ENCODE measurements at regions not wholly inside any gene's neighbourhood (a gene's known extent, or its start where the extent isn't known, plus 50 kb on each side); places are given as distances from the start of the nearest gene placed in this dataset.
"Not testable (repeated sequence)": the region's sequence is repeated elsewhere in the genome, so short reads cannot be mapped to it uniquely, and the experiment has no call there.

DNA sequence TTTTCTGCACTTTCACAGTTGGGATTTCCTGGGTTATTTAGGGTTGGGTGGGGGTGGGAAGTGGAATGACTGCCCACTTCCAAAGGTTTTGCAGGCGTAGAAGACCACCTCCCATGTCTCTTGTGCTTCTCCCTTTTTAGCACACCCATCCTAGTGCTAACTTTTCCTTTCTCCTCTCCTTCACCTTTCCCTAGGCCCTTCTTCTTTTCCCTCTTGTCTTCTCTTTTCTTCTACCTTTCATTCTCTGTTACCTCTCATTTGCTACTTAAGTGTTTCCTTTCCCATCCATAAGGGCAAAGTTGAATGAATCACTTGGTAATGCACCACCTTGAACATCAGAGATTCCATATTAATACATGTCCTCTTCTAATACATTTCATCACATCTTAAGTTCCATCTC is 105.0 kb upstream of the ZNF184 start:
- Mint-ChIP-seq H3K4me3 (ENCODE audit: low read depth) (no peak overlapping the region), H3K4me1 (ENCODE audit: low read depth) (no peaks in the 10 kb centered on the region), H3K27ac (no peak overlapping the region), H3K36me3 (ENCODE audit: low read depth) (no peaks in the 10 kb centered on the region), H3K27me3 (ENCODE audit: low read depth) (peaks cover 13% of the 10 kb centered on the region), H3K9me3 (no peaks in the 10 kb centered on the region)
- intact Hi-C loops (cut with micrococcal nuclease) = no loop called here
- DNase-seq (ENCODE audit: low spot score) = no peak

DNA sequence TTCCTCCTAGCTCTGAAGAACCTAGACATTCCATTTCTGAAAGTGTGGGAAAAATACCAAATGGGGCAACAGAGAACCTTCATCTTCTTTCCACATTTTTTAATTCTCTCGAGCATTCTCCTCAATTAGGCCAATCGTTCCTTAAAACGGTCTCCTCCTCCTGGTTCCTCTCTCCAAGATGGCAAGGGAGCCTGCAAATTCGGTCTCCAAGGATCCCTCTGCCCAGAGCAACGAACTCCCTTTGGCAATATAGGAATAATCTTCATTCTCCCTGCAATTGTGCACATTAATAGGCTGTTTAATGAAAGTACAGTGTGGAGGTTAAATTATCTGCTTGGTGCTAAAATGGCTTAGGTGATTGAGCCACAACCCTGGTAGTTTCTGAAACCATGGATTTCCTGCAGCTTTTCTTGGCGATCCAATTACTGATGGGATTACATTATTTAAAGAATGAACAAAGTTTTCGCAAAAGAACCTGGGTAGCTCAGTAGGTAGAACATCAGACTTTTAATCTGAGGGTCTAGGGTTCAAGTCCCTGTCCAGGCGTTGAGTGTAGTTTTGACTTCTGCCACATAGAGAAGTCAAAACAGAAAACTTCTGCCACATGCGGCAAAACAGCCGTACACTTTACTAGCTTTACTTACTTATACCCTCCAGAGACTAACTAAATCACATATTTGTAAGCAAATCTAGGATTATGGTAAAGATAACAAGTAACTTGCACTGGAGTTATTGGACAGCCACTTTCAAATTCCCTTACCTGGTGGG is 102.9 kb upstream of the ZNF184 start:
- Mint-ChIP-seq H3K4me1 (ENCODE audit: low read depth) (no peaks in the 10 kb centered on the region), H3K36me3 (ENCODE audit: low read depth) (no peaks in the 10 kb centered on the region), H3K9me3 (no peaks in the 10 kb centered on the region), H3K4me3 (ENCODE audit: low read depth) (no peak overlapping the region), H3K27me3 (ENCODE audit: low read depth) (peaks cover 10% of the 10 kb centered on the region), H3K27ac (no peak overlapping the region)
- intact Hi-C loops (cut with micrococcal nuclease) = no loop called here
- no peak for DNase-seq (ENCODE audit: low spot score)

DNA sequence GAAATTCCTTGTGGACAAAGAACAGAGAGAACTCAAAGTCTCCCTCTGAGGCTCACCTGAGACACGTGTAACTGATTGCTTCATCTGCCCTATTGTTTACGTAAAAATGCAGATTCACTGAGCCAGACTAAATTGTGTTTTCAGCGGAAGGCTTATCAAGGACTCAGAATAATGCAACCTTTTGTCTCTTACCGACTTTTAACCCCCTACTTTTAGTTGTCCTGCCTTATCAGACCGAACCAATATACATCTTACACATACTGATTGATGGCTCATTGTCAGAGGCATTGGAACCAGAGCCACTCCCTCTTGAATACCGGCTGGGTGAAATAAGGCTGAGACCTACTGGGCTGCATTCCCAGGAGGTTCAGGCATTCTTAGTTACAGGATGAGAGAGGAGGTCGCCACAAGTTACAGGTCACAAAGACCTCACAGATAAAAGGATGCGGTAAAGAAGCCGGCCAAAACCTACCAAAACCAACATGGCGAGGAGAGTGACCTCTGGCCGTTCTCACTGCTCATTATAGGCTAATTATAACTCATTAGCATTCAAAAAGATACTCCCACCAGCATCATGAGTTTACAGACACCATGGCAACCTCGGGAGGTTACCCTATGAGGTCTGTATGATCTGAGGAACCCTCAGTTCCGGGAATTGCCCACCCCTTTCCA is 95.5 kb upstream of the ZNF184 start:
- Mint-ChIP-seq H3K27me3 (ENCODE audit: low read depth) (peaks cover 46% of the 10 kb centered on the region), H3K4me1 (ENCODE audit: low read depth) (peaks cover 6% of the 10 kb centered on the region), H3K27ac (no peak overlapping the region), H3K4me3 (ENCODE audit: low read depth) (no peak overlapping the region), H3K36me3 (ENCODE audit: low read depth) (no peaks in the 10 kb centered on the region), H3K9me3 (no peaks in the 10 kb centered on the region)
- intact Hi-C loops (cut with micrococcal nuclease) = no loop called here
- DNase-seq (ENCODE audit: low spot score) = no peak

DNA sequence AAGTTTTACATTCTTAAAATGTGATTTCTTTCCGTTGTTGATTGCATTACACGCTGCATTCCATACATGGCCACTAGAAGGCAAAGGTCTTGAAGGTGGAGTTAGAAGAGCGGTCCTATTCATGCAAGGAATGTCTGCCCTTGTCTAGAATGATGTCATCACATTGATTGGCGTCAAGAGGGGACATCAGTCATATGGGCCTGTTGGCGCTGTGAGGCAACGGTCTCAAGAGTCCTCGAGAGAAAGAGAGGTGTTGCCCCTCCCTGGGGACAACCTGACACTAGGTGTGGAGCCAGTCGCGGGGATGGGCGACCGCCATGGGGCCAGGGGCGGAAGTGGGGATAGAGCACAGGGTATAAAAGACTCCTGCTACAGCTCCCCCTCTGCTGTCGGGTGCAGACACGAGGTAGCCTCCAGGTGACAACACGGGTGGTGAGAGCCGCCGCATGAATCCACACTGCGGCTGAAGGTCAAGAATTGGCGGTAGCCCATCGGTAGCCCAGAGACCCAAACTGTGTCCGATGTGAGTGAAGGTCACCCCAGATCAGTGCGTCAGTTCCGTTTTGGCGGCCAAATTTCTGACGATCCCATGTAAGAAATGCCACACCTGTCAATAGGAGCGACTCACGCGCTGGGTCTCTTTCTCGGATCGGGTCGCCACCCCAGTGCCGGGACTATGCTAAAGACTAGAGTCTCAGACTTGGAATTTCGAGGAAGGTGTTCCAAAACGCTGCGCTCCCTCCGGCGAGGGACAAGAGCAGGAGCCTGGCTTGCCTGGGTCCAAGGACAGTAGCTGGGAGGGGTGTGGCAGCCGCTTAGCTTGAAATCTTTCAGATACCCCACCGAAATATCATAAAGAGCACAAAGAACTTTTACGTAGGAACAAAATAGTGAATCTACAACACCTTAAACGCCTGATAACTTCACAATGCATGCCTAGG is 93.2 kb upstream of the ZNF184 start:
- Mint-ChIP-seq H3K4me1 (ENCODE audit: low read depth) (peaks cover 6% of the 10 kb centered on the region), H3K4me3 (ENCODE audit: low read depth) (peak overlapping the region; percentile 0), H3K36me3 (ENCODE audit: low read depth) (no peaks in the 10 kb centered on the region), H3K9me3 (no peaks in the 10 kb centered on the region), H3K27me3 (ENCODE audit: low read depth) (peaks cover 59% of the 10 kb centered on the region), H3K27ac (no peak overlapping the region)
- intact Hi-C loops (cut with micrococcal nuclease) = no loop called here
- no peak for DNase-seq (ENCODE audit: low spot score)

DNA sequence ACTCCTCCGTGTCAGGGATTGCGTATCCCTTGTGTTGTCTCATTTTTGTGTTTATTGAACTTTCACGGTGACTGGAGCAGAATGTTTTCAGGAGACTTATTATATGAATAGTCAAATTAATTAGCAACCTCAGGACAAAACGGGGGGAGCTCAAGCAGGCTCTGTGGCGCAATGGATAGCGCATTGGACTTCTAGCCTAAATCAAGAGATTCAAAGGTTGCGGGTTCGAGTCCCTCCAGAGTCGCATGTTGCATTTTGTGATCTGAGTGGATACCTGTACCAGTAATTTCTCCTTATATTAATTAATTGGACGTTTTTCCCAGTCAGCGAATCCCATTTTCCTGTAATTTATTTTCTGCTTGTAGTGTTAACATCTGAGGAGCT is 89.1 kb upstream of the ZNF184 start:
- peaks cover 3% of the 10 kb centered on the region for H3K36me3 Mint-ChIP-seq (ENCODE audit: low read depth)
- H3K4me1 Mint-ChIP-seq (ENCODE audit: low read depth) = peaks cover 11% of the 10 kb centered on the region
- H3K27ac Mint-ChIP-seq = no peak overlapping the region
- no peak overlapping the region for H3K4me3 Mint-ChIP-seq (ENCODE audit: low read depth)
- intact Hi-C loops (cut with micrococcal nuclease) = no loop called here
- peaks cover 81% of the 10 kb centered on the region for H3K27me3 Mint-ChIP-seq (ENCODE audit: low read depth)
- H3K9me3 Mint-ChIP-seq = peaks cover 4% of the 10 kb centered on the region
- DNase-seq (ENCODE audit: low spot score) = no peak

DNA sequence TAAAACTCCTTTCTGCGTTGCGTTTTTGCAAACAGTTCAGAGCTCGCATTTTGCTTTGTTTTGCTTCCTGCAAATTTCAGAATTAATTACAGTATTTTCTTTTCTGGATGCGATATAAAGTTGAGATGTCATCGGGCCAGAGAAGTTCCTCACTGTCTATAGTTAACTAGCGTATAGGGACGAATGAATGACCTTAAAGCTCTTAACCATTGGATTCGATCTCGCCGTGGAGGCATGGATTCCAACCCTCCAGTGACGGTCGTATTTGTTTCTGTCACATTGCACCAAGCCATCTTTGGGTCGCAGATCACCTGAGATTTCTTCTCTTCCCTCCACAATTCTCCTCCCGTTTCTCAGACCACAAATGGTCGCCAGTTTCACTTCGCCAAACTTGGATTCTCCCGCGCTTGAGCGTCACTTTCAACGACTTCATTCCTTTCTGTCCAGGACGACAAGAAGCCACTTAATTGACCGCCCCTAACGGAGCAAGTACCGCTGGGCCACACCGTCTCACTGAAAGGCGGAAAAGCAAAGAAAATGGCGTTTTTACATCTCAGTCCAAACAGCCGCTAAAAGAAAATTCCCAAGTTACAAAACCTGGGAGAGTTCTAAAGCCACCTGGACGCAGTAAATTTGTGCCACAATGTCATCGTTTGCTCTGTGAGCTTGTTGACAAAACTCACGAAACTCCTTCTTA is 85.3 kb upstream of the ZNF184 start:
- no peak for DNase-seq (ENCODE audit: low spot score)
- peak overlapping the region; percentile 66 for H3K4me3 Mint-ChIP-seq (ENCODE audit: low read depth)
- H3K36me3 Mint-ChIP-seq (ENCODE audit: low read depth) = peaks cover 6% of the 10 kb centered on the region
- peaks cover 13% of the 10 kb centered on the region for H3K9me3 Mint-ChIP-seq
- intact Hi-C loops (cut with micrococcal nuclease) = loop anchor here (5.0 to 10.0 kb wide), 2 partner anchors 261 to 1257 kb away; no protein-coding TSS in a partner anchor
- H3K27me3 Mint-ChIP-seq (ENCODE audit: low read depth) = peaks cover 77% of the 10 kb centered on the region
- no peak overlapping the region for H3K27ac Mint-ChIP-seq
- peaks cover 11% of the 10 kb centered on the region for H3K4me1 Mint-ChIP-seq (ENCODE audit: low read depth)

DNA sequence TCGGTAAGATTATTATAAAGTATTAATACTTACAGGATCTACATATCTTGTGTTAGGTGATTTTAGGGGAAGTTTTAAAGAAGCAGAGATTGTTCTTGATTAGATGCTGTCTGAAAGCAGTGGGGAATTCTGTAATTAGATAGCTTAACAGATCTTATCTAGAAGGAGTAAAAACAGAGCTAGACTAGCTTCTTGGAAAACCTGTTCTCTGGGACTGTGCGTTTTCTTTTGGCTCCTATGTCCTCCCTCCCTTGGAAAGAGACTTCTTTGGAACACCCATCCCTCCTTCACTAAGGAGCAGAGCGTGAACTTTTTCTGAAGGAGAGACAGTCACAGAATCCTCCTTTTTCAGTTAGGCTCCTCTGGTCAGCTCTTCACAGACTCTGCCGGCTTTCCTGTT is 83.5 kb upstream of the ZNF184 start:
- no peak for DNase-seq (ENCODE audit: low spot score)
- Mint-ChIP-seq H3K9me3 (peaks cover 15% of the 10 kb centered on the region), H3K27ac (no peak overlapping the region), H3K36me3 (ENCODE audit: low read depth) (peaks cover 6% of the 10 kb centered on the region), H3K27me3 (ENCODE audit: low read depth) (peaks cover 71% of the 10 kb centered on the region), H3K4me1 (ENCODE audit: low read depth) (peaks cover 17% of the 10 kb centered on the region), H3K4me3 (ENCODE audit: low read depth) (no peak overlapping the region)
- intact Hi-C loops (cut with micrococcal nuclease) = loop anchor here (5.0 to 10.0 kb wide), 2 partner anchors 259 to 1258 kb away; no protein-coding TSS in a partner anchor

DNA sequence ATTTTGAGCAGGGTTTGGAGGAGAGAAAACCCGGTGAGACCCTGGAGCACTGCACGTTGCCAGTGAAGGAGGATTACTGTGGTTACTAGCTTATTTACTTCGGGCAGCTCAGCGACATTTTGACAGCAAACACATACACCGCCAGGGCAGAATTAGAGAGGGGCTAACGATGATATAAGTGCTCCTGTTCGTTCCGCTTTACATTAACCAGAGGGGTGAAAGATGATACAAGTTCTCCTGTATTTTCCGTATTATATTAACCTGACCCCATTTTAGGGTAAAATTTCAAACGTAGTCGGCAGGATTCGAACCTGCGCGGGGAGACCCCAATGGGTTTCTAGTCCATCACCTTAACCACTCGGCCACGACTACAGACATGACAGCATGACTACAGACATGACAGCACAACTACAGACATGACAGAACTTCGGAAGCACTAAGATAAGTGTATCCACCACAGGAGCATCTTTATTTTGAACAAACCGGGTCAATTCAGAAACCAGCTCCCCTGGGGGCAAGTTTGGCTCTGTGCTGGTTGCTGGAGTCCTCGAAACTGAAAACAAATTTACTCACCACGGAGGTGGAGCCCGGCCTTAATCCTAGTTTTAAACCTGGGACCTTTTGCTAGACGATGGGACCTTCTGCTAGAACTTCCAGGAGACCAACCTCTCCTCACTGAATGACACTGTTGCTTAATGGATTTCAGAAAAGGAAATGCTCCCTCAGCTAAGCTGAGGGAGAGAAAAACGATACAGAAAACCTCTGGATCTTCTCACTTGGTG is 80.4 kb upstream of the ZNF184 start:
- Mint-ChIP-seq H3K36me3 (ENCODE audit: low read depth) (peaks cover 2% of the 10 kb centered on the region), H3K27me3 (ENCODE audit: low read depth) (peaks cover 68% of the 10 kb centered on the region), H3K4me1 (ENCODE audit: low read depth) (peaks cover 16% of the 10 kb centered on the region), H3K9me3 (peaks cover 15% of the 10 kb centered on the region), H3K4me3 (ENCODE audit: low read depth) (peak overlapping the region; percentile 60), H3K27ac (peak overlapping the region; percentile 38)
- peak; percentile 24 for DNase-seq (ENCODE audit: low spot score)
- intact Hi-C loops (cut with micrococcal nuclease) = loop anchor here (5.0 to 10.0 kb wide), 2 partner anchors 119 to 1261 kb away; no protein-coding TSS in a partner anchor

DNA sequence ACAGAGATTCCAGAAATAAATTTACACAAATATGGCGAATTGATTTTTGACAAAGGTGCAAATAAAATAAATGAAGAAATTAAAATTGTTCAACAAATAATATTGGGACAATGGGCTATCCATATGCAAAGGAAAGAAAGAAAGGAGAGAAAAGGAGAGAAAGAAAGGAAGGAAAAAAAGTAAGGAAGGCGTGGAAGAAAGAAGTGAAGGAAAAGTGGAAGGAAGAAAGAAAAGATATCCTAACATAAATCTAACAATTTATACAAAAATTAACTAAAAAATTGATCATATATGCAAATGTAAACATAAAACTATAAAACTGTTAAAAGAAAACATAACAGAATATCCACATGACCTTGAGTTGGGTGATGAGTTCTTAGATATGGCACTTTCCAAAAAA is 78.7 kb upstream of the ZNF184 start:
- H3K4me3 Mint-ChIP-seq (ENCODE audit: low read depth) = no peak overlapping the region
- peaks cover 27% of the 10 kb centered on the region for H3K4me1 Mint-ChIP-seq (ENCODE audit: low read depth)
- DNase-seq (ENCODE audit: low spot score) = no peak
- H3K36me3 Mint-ChIP-seq (ENCODE audit: low read depth) = peaks cover 2% of the 10 kb centered on the region
- H3K27me3 Mint-ChIP-seq (ENCODE audit: low read depth) = peaks cover 70% of the 10 kb centered on the region
- H3K9me3 Mint-ChIP-seq = peaks cover 22% of the 10 kb centered on the region
- intact Hi-C loops (cut with micrococcal nuclease) = loop anchor here (5.0 to 10.0 kb wide), 2 partner anchors 121 to 1263 kb away; no protein-coding TSS in a partner anchor
- no peak overlapping the region for H3K27ac Mint-ChIP-seq

DNA sequence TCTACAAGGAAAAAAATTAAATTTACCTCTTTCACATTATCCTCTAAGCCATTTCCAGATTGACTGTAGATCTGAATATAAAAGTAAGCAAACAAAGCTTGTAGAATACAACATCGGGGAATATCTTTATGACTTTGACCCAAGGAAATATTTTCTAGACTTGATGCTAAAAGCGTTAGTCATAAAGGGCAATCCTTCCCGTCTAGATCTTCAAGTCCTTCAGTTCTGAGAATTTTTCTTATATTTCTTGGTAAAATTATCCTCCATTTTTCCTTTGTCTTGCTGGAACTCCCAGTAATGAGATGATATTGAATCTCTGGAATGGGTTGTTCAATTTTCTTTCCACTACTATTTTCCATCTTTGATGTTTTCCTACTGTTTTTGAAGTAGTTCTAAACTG is 77.8 kb upstream of the ZNF184 start:
- intact Hi-C loops (cut with micrococcal nuclease) = loop anchor here (5.0 to 10.0 kb wide), 2 partner anchors 122 to 1264 kb away; no protein-coding TSS in a partner anchor

DNA sequence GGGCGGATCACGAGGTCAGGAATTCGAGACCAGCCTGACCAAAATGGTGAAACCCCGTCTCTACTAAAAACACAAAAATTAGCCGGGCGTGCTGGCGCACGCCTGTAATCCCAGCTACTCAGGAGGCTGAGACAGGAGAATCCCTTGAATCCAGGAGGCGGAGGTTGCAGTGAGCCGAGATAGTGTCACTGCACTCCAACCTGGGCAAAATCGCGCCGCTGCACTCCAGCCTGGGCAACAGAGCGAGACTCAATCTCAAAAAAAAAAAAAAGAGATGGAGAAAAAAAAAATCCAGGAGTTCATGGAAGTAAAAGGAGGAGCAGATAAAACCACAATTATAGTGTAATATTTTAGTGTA is 76.3 kb upstream of the ZNF184 start:
- not testable (repeated sequence) for H3K4me3 Mint-ChIP-seq (ENCODE audit: low read depth); DNase-seq (ENCODE audit: low spot score); H3K27ac Mint-ChIP-seq; H3K36me3 Mint-ChIP-seq (ENCODE audit: low read depth)
- intact Hi-C loops (cut with micrococcal nuclease) = loop anchor here (2.0 to 5.0 kb wide), 3 partner anchors 43 to 268 kb away; no protein-coding TSS in a partner anchor
- Mint-ChIP-seq H3K27me3 (ENCODE audit: low read depth) (peaks cover 80% of the 10 kb centered on the region), H3K9me3 (peaks cover 39% of the 10 kb centered on the region), H3K4me1 (ENCODE audit: low read depth) (peaks cover 43% of the 10 kb centered on the region)

More for the DNA sequence above, 77.8 kb upstream of the ZNF184 start:
- Mint-ChIP-seq H3K9me3 (peaks cover 25% of the 10 kb centered on the region), H3K27me3 (ENCODE audit: low read depth) (peaks cover 71% of the 10 kb centered on the region), H3K27ac (no peak overlapping the region), H3K4me3 (ENCODE audit: low read depth) (no peak overlapping the region), H3K4me1 (ENCODE audit: low read depth) (peaks cover 30% of the 10 kb centered on the region), H3K36me3 (ENCODE audit: low read depth) (peaks cover 2% of the 10 kb centered on the region)
- no peak for DNase-seq (ENCODE audit: low spot score)
